GM19043 (cell line): ENCODE measurements at regions not wholly inside any gene's neighbourhood (a gene's known extent, or its start where the extent isn't known, plus 50 kb on each side); places are given as distances from the start of the nearest gene placed in this dataset.
"Not testable (repeated sequence)": the region's sequence is repeated elsewhere in the genome, so short reads cannot be mapped to it uniquely, and the experiment has no call there.

Source experiments
- ATAC-seq: cut with Tn5 transposase; IDR thresholded peaks from one replicate; pipeline ENCODE4 v1.9.1; 2021; ENCODE audit warnings: low read depth; ENCODE audit not compliant: unreplicated experiment

DNA sequence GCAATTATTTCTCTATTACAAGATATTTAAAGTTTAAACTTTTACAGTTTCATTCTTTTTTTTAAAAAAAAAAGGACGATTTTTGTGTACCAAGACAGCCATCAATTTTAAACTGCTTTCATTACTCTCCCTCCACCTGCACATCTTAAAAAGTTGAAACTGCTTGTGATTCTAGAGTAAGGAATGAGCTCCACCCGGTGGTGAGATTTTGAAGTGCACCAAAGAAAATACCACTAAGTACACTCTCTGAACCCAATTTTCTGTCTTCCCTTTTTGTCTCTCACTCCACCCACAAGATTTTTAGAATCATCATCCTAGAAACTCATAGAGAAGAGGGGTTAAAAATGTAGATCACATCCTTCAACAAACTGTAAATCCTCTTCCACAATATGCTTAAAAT is 91.3 kb upstream of the WDR44 start:
- no peak for ATAC-seq

DNA sequence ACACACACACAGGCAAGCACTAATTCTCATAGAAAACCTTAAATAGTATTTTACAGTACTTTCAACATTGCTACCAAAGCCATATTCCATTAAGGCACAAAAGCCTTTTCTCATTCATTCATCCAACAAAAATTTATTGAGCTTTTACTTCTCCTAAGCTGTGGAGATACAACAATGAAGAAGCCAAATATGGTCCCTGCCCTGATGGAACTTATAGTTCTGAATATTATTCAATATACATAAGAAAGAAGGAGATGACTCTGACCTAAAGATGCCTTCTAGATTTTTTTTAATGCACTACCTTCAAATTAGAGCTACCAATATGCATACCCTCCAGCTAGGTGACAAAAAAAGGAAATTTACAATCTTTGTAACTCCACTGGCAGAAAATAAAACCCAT is 90.0 kb upstream of the WDR44 start:
- no peak for ATAC-seq

DNA sequence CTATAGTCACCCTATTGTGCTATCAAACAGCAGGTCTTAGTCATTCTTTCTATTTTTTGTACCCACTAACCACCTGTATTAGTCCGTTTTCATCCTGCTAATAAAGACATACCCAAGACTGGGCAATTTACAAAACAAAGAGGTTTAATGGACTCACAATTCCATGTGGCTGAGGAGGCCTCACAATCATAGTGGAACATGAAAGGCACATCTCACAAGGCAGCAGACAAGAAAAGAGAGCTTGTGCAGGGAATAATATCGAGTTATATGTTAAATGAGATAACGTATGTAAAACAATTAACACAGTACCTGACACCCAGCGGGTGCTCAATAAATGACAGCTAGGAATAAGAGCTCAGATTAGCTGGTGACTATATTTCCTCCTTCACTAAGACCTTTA is 88.1 kb upstream of the WDR44 start:
- ATAC-seq, result no peak

DNA sequence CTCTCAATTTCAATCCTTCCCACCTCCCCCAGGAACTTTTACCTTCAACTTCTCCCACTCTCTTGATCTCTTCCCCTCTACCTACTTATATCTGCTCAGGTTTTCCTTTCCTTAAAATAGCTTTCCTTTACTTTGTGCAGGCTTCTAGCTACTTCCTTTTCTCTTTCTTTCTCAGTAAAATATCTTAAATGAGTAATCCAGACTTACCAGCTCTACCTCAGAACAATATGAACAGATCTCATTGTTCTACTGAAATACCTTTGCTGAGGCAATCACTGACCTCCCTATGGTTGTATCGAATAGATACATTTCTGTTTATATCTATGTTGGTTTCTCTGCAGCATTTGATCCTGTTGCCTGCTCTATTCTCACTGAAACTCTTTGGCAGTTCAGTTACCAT is 86.7 kb upstream of the WDR44 start:
- no peak for ATAC-seq

DNA sequence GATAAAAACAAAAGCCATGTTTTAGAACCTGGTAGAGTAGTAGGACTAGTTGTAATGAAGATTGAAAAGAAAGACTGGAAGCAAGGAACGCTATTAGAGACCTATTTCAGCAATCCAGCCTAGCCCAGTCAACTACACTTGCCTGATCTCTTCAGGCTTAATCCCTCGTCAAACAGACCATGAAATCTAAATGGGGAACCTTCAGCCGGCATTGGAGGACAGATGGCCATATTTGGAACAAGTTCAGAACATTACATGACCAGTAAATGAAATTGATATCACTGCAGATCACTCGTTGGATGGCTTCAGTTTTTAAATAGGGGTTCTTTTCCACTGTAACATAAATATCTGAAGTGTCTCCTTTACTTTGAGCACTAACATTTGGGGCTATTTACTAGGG is 84.8 kb upstream of the WDR44 start:
- ATAC-seq, result no peak

DNA sequence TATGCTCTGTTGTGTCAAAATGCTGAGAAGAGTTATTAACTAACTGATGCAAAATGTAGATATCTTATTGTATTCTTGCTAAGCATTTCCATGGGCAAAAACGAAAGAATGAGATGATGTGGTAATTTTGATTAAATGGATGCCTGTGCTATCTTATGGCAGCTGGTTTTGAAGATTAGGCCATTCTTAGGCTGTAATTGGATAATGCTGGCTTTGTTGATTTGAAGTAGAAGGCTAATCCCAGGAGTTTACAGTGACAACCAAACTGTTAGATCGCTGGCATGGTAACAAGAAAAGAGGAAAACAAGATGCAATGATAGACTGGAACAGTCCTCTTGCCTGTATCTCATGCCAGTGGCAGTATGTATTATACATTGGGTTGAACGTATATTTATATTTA is 74.1 kb upstream of the WDR44 start:
- no peak for ATAC-seq

DNA sequence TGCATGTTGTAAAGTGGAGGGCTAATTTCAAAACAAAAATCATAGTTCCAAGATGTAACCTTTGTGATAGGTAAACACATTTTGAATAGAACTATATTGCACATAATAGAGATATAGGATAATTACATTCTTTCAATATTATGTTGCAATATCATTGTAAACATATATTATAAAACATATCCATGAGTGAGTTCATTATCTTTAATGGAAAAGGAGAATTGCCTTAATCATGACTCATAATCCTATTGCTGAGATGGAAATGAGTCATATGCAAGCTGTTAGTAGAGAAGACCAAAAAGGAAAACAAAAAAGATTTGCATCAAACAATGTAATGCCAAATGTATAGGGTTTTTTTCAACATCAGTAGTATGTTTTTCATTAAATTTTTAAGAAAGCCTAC is 73.7 kb upstream of the WDR44 start:
- ATAC-seq, result no peak

DNA sequence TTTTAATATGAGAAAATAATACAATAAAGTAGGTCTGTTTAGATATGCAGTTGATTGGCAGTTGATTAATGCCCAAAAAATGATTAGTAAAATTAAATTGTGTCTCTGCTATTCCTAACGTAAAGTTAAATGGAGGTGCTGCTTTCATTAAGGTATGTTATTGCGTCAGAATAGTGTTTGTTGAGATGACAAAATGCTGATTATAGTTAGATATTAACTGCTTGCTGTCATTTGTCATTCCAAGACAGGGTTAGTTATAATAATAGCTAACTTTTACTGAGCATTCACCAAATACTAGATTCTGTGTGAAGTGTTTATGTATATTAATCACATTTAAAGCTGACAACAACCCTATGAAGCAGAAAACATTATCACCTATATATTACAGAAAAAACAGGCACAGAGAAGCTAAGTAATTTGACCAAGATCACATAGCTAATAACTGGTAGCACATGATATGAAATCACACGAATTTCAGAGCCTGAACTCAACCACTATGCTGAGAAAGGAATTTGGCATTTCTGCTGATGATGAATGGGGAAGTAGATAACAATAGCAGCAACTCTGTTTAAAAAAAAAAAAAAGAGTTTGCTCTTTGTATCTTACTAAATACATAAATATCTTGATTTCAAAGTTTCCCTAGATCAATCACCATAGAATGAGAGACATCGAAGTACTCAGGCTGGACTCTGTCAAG is 59.7 kb upstream of the WDR44 start:
- ATAC-seq, result no peak

DNA sequence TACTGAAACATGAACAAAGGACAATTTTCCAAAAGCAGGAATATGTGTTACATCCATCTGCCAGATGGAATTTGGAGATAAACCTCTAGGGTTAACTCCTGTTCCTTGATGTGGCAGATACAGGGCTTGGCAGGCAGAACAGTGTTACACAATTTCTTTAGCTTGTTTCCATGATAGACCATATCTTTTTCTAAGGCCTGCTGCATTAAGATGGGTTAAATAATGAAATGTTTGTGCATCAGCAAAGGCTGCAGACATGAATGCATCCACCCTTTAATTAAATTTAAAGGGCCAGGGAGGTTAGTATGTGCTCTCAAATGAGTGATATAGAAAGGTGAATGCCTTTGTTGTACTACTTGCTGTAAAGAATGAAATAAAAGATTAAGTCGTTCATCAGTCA is 50.1 kb upstream of the WDR44 start:
- ATAC-seq, result not testable (repeated sequence)
